ENCODE measurements at regions not wholly inside any gene's neighbourhood (a gene's known extent, or its start where the extent isn't known, plus 50 kb on each side); places are given as distances from the start of the nearest gene placed in this dataset.

GRCh38 chr7:46286957-46287356 lies 365.9 kb upstream of the IGFBP3 start:
- H3K4me1 Mint-ChIP-seq = no peaks in the 10 kb centered on the region
- ATAC-seq (ENCODE audit: low read depth) (no peak), DNase-seq (no peak)
- H3K36me3 ChIP-seq (replicated peaks in 1 of 2; ENCODE audit: control extremely low read depth in 1 of 2, control insufficient read depth in 1 of 2, extremely low read depth in 1 of 2, insufficient read depth in 2 of 2, low read length in 1 of 2) = no peaks in the 10 kb centered on the region
- peaks cover 0 to 4% (median 0%) of the 10 kb centered on the region in 3 donors for H3K9me3 ChIP-seq (ENCODE audit: control extremely low read depth in 1 of 3, control insufficient read depth in 2 of 3, insufficient read depth in 1 of 3, low read length in 2 of 3)
- H3K27ac Mint-ChIP-seq = no peak overlapping the region
- no peak overlapping the region for H3K9ac ChIP-seq (ENCODE audit: low read length)
- H3K4me3 Mint-ChIP-seq = no peak overlapping the region
- H3K9me3 Mint-ChIP-seq (ENCODE audit: insufficient read depth) = no peaks in the 10 kb centered on the region
- H4K20me1 ChIP-seq (ENCODE audit: control insufficient read depth, insufficient read depth, low read length, poor library complexity, severe bottlenecking) = no peaks in the 10 kb centered on the region
- no peaks in the 10 kb centered on the region for H3K79me2 ChIP-seq (ENCODE audit: control insufficient read depth, insufficient read depth, low read length)
- H2AFZ ChIP-seq (ENCODE audit: insufficient read depth, low read depth, low read length, poor library complexity, severe bottlenecking) = no peak overlapping the region
- TF ChIP-seq CTCF (IDR thresholded peaks at IDR 0.05) (no peak), EZH2 (IDR thresholded peaks at IDR 0.05; ENCODE audit: borderline replicate concordance, insufficient read depth, low read depth, low read length, poor library complexity, severe bottlenecking) (no peak)
- H3K4me2 ChIP-seq (replicated peaks; ENCODE audit: low read depth, low read length, poor library complexity, severe bottlenecking) = no peak overlapping the region
- H3K27me3 Mint-ChIP-seq = no peaks in the 10 kb centered on the region
- ChIA-PET CTCF (no interaction called here), POLR2A (no interaction called here)
- H3K27me3 ChIP-seq (replicated peaks in 1 of 4; ENCODE audit: control extremely low read depth in 1 of 4, control insufficient read depth in 3 of 4, insufficient read depth in 4 of 4, low read length in 3 of 4) = no peaks in the 10 kb centered on the region
- no peak overlapping the region for H3K4me3 ChIP-seq (ENCODE audit: control extremely low read depth in 1 of 5, extremely low read depth in 1 of 5, insufficient read depth in 1 of 5, low read depth in 2 of 5, low read length in 4 of 5)
- no CpG with 5 or more reads among the region's 2 CpGs for WGBS (ENCODE audit: insufficient coverage)
- H3K4me1 ChIP-seq (ENCODE audit: control insufficient read depth in 2 of 2, insufficient read depth in 2 of 2, low read length in 2 of 2) = no peaks in the 10 kb centered on the region
- intact Hi-C loops (cut with micrococcal nuclease) = no loop called here
- no peak overlapping the region for H3K27ac ChIP-seq (ENCODE audit: low read length in 2 of 2)

GRCh38 chr7:46286356-46286755 lies 365.3 kb upstream of the IGFBP3 start:
- Mint-ChIP-seq H3K4me1 (no peaks in the 10 kb centered on the region), H3K27ac (no peak overlapping the region), H3K4me3 (no peak overlapping the region), H3K27me3 (no peaks in the 10 kb centered on the region), H3K9me3 (ENCODE audit: insufficient read depth) (no peaks in the 10 kb centered on the region)
- H3K9ac ChIP-seq (ENCODE audit: low read length) = no peak overlapping the region
- no peak overlapping the region for H3K4me2 ChIP-seq (replicated peaks; ENCODE audit: low read depth, low read length, poor library complexity, severe bottlenecking)
- TF ChIP-seq EZH2 (IDR thresholded peaks at IDR 0.05; ENCODE audit: borderline replicate concordance, insufficient read depth, low read depth, low read length, poor library complexity, severe bottlenecking) (no peak), CTCF (IDR thresholded peaks at IDR 0.05) (no peak)
- no peak overlapping the region for H2AFZ ChIP-seq (ENCODE audit: insufficient read depth, low read depth, low read length, poor library complexity, severe bottlenecking)
- no peaks in the 10 kb centered on the region for H3K27me3 ChIP-seq (replicated peaks in 1 of 4; ENCODE audit: control extremely low read depth in 1 of 4, control insufficient read depth in 3 of 4, insufficient read depth in 4 of 4, low read length in 3 of 4)
- H3K4me1 ChIP-seq (ENCODE audit: control insufficient read depth in 2 of 2, insufficient read depth in 2 of 2, low read length in 2 of 2) = no peaks in the 10 kb centered on the region
- no peak overlapping the region for H3K27ac ChIP-seq (ENCODE audit: low read length in 2 of 2)
- H3K4me3 ChIP-seq (ENCODE audit: control extremely low read depth in 1 of 5, extremely low read depth in 1 of 5, insufficient read depth in 1 of 5, low read depth in 2 of 5, low read length in 4 of 5) = no peak overlapping the region
- no peaks in the 10 kb centered on the region for H4K20me1 ChIP-seq (ENCODE audit: control insufficient read depth, insufficient read depth, low read length, poor library complexity, severe bottlenecking)
- no peaks in the 10 kb centered on the region for H3K36me3 ChIP-seq (replicated peaks in 1 of 2; ENCODE audit: control extremely low read depth in 1 of 2, control insufficient read depth in 1 of 2, extremely low read depth in 1 of 2, insufficient read depth in 2 of 2, low read length in 1 of 2)
- no CpG with 5 or more reads among the region's 2 CpGs for WGBS (ENCODE audit: insufficient coverage)
- DNase-seq (no peak), ATAC-seq (ENCODE audit: low read depth) (no peak)
- intact Hi-C loops (cut with micrococcal nuclease) = no loop called here
- no peaks in the 10 kb centered on the region for H3K79me2 ChIP-seq (ENCODE audit: control insufficient read depth, insufficient read depth, low read length)
- POLR2A ChIA-PET = no interaction called here
- CTCF ChIA-PET = no interaction called here
- H3K9me3 ChIP-seq (ENCODE audit: control extremely low read depth in 1 of 3, control insufficient read depth in 2 of 3, insufficient read depth in 1 of 3, low read length in 2 of 3) = peaks cover 0 to 4% (median 0%) of the 10 kb centered on the region in 3 donors
